CD4-positive, alpha-beta T cell treated with Interleukin-21 for 1 hour (primary cell): ENCODE measurements at regions not wholly inside any gene's neighbourhood (a gene's known extent, or its start where the extent isn't known, plus 50 kb on each side); places are given as distances from the start of the nearest gene placed in this dataset.

Source experiments
- DNase-seq: peaks from one replicate; pipeline ENCODE4 v3.0.0-alpha.2; 2020

GRCh38 chr2:37809931-37810570 lies 115.0 kb upstream of the RMDN2 start:
- no peak for DNase-seq

- DNase-seq = no peak
Observed at GRCh38 chr2:37812414-37812813, 112.7 kb upstream of the RMDN2 start.

- no peak for DNase-seq
Observed at GRCh38 chr2:37812941-37813730, 112.0 kb upstream of the RMDN2 start.

GRCh38 chr2:37816036-37816435 lies 109.1 kb upstream of the RMDN2 start:
- DNase-seq = no peak

GRCh38 chr2:37816686-37817085 lies 108.4 kb upstream of the RMDN2 start:
- DNase-seq = no peak

- no peak for DNase-seq
Observed at GRCh38 chr2:37819186-37819585, 105.9 kb upstream of the RMDN2 start.

- DNase-seq = no peak
Observed at GRCh38 chr2:37820471-37820986, 104.6 kb upstream of the RMDN2 start.

GRCh38 chr2:37825586-37825985 lies 99.5 kb upstream of the RMDN2 start:
- DNase-seq = no peak

GRCh38 chr2:37826611-37827010 lies 98.5 kb upstream of the RMDN2 start:
- no peak for DNase-seq

- DNase-seq = no peak
Observed at GRCh38 chr2:37827455-37827854, 97.6 kb upstream of the RMDN2 start.

- no peak for DNase-seq
Observed at GRCh38 chr2:37827911-37828511, 97.1 kb upstream of the RMDN2 start.

GRCh38 chr2:37829202-37829601 lies 95.9 kb upstream of the RMDN2 start:
- peak; percentile 21 for DNase-seq

GRCh38 chr2:37829616-37830395 lies 95.3 kb upstream of the RMDN2 start:
- no peak for DNase-seq

- no peak for DNase-seq
Observed at GRCh38 chr2:37830636-37831035, 94.5 kb upstream of the RMDN2 start.

GRCh38 chr2:37831081-37831780 lies 93.9 kb upstream of the RMDN2 start:
- no peak for DNase-seq

GRCh38 chr2:37832590-37833197 lies 92.4 kb upstream of the RMDN2 start:
- DNase-seq = peak; percentile 81

- DNase-seq = peak; percentile 64
Observed at GRCh38 chr2:37833423-37833822, 91.7 kb upstream of the RMDN2 start.

GRCh38 chr2:37836270-37836669 lies 88.8 kb upstream of the RMDN2 start:
- DNase-seq = no peak

- DNase-seq = no peak
Observed at GRCh38 chr2:37836711-37837110, 88.4 kb upstream of the RMDN2 start.

- no peak for DNase-seq
Observed at GRCh38 chr2:37837628-37838328, 87.3 kb upstream of the RMDN2 start.

GRCh38 chr2:37838541-37839167 lies 86.4 kb upstream of the RMDN2 start:
- no peak for DNase-seq
